ENCODE measurements at regions not wholly inside any gene's neighbourhood (a gene's known extent, or its start where the extent isn't known, plus 50 kb on each side); places are given as distances from the start of the nearest gene placed in this dataset.

- H3K36me3 Mint-ChIP-seq (ENCODE audit: unreplicated experiment) = no peaks in the 10 kb centered on the region
- no peak for DNase-seq (ENCODE audit: extremely low spot score, unreplicated experiment)
- H3K4me1 Mint-ChIP-seq (ENCODE audit: unreplicated experiment) = no peaks in the 10 kb centered on the region
- no peaks in the 10 kb centered on the region for H3K9me3 Mint-ChIP-seq (ENCODE audit: unreplicated experiment)
- TF ChIP-seq CTCF (IDR thresholded peaks at IDR 0.05) = no peak
- H3K27me3 Mint-ChIP-seq (ENCODE audit: unreplicated experiment) = no peaks in the 10 kb centered on the region
- H3K27ac Mint-ChIP-seq (ENCODE audit: unreplicated experiment) = no peak overlapping the region
- no peak overlapping the region for H3K4me3 Mint-ChIP-seq (ENCODE audit: unreplicated experiment)
Observed at GRCh38 chr3:135382621-135383020, 582.9 kb upstream of the PPP2R3A start.

DNA sequence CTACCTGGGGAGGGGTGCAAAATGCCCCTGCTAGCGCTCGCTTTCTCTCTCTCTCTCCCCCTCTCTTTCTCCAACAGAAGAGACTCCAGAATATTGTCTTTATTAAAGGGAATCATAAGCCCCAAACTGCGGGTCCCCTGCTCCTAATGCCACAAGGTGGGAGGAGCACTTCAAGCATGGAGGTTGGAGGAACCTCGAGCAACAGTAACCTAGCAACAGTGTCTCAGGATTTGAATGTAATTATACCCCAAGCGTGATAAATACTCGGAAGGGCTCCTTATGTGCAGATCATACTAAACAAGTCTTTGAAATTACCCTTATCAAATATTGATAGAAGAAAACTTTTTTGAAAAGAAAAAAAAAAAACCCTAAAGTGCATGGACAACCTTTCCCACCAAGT, 582.2 kb upstream of the PPP2R3A start:
- no peaks in the 10 kb centered on the region for H3K9me3 Mint-ChIP-seq (ENCODE audit: unreplicated experiment)
- H3K27ac Mint-ChIP-seq (ENCODE audit: unreplicated experiment) = no peak overlapping the region
- no peaks in the 10 kb centered on the region for H3K36me3 Mint-ChIP-seq (ENCODE audit: unreplicated experiment)
- no peak for TF ChIP-seq CTCF (IDR thresholded peaks at IDR 0.05)
- no peak for DNase-seq (ENCODE audit: extremely low spot score, unreplicated experiment)
- no peak overlapping the region for H3K4me3 Mint-ChIP-seq (ENCODE audit: unreplicated experiment)
- no peaks in the 10 kb centered on the region for H3K27me3 Mint-ChIP-seq (ENCODE audit: unreplicated experiment)
- no peaks in the 10 kb centered on the region for H3K4me1 Mint-ChIP-seq (ENCODE audit: unreplicated experiment)

DNA sequence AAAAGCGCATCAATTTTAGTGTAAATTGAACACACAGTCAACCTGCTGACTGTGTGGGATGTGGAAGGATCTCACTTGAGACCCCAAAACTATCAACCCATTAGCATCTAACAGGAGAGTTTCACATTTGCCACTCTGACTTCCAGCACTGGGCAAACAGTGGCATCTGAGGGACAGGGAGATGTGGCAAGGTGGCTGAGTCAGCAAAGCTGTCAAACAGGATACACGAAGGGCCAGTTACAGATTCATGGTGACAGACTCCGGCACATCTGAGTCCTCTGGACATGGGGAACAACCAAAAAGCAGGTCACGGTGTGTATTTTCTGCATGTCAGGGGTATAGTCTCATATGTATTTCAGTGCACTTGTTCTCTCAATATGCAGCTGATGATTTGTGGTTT, 573.4 kb upstream of the PPP2R3A start:
- no peak overlapping the region for H3K4me3 Mint-ChIP-seq (ENCODE audit: unreplicated experiment)
- H3K9me3 Mint-ChIP-seq (ENCODE audit: unreplicated experiment) = peaks cover 26% of the 10 kb centered on the region
- H3K27me3 Mint-ChIP-seq (ENCODE audit: unreplicated experiment) = no peaks in the 10 kb centered on the region
- no peak for TF ChIP-seq CTCF (IDR thresholded peaks at IDR 0.05)
- H3K27ac Mint-ChIP-seq (ENCODE audit: unreplicated experiment) = no peak overlapping the region
- DNase-seq (ENCODE audit: extremely low spot score, unreplicated experiment) = no peak
- no peaks in the 10 kb centered on the region for H3K36me3 Mint-ChIP-seq (ENCODE audit: unreplicated experiment)
- H3K4me1 Mint-ChIP-seq (ENCODE audit: unreplicated experiment) = no peaks in the 10 kb centered on the region

GRCh38 chr3:135393159-135393558, 572.4 kb upstream of the PPP2R3A start:
- H3K27me3 Mint-ChIP-seq (ENCODE audit: unreplicated experiment) = no peaks in the 10 kb centered on the region
- peaks cover 26% of the 10 kb centered on the region for H3K9me3 Mint-ChIP-seq (ENCODE audit: unreplicated experiment)
- H3K4me3 Mint-ChIP-seq (ENCODE audit: unreplicated experiment) = no peak overlapping the region
- DNase-seq (ENCODE audit: extremely low spot score, unreplicated experiment) = no peak
- TF ChIP-seq CTCF (IDR thresholded peaks at IDR 0.05) = no peak
- H3K36me3 Mint-ChIP-seq (ENCODE audit: unreplicated experiment) = no peaks in the 10 kb centered on the region
- no peaks in the 10 kb centered on the region for H3K4me1 Mint-ChIP-seq (ENCODE audit: unreplicated experiment)
- H3K27ac Mint-ChIP-seq (ENCODE audit: unreplicated experiment) = no peak overlapping the region

DNA sequence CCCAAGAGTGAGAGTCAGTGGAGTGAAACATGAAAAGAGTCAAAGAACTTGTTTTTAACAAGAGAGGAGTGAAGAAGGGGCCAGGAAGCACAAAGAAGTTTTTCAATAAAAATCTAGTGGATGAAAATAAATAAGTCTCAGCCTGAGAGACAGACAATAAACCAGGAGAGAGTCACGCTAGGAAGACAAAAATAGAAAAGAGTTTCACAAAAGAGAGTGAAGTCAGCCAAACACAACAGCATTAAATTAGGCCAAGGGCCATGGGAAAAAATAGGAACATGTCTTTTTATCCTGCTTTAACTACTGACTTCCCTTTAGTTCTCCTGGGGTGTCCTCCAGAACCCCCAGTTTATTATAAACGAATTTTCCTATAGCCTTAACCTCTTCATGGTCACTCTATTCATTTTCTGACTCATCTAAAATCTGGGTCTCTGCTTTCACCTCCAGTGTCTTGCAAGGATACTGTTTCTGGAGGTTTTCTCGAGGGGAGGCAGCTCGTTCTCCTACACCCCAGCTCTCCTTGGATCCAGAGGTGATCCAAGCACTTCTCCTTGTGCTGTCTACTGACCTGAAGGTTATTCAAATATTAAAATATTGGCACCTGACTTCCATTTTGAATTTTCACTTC, 571.5 kb upstream of the PPP2R3A start:
- no peaks in the 10 kb centered on the region for H3K4me1 Mint-ChIP-seq (ENCODE audit: unreplicated experiment)

More for the DNA sequence above, 571.5 kb upstream of the PPP2R3A start:
- peaks cover 29% of the 10 kb centered on the region for H3K9me3 Mint-ChIP-seq (ENCODE audit: unreplicated experiment)
- no peak overlapping the region for H3K4me3 Mint-ChIP-seq (ENCODE audit: unreplicated experiment)
- no peaks in the 10 kb centered on the region for H3K36me3 Mint-ChIP-seq (ENCODE audit: unreplicated experiment)
- DNase-seq (ENCODE audit: extremely low spot score, unreplicated experiment) = no peak
- no peak for TF ChIP-seq CTCF (IDR thresholded peaks at IDR 0.05)
- no peaks in the 10 kb centered on the region for H3K27me3 Mint-ChIP-seq (ENCODE audit: unreplicated experiment)
- H3K27ac Mint-ChIP-seq (ENCODE audit: unreplicated experiment) = no peak overlapping the region

Measured in osteocyte (in vitro differentiated cells).